ENCODE measurements at regions not wholly inside any gene's neighbourhood (a gene's known extent, or its start where the extent isn't known, plus 50 kb on each side); places are given as distances from the start of the nearest gene placed in this dataset.
A peak's percentile ranks its signal among the peaks of the same experiment; 100 is the strongest.

- peak; percentile 36 for DNase-seq (ENCODE audit: low spot score)
These were observed 118.4 kb upstream of the WDR17 start for GRCh38 chr4:175947117-175947722.

DNA sequence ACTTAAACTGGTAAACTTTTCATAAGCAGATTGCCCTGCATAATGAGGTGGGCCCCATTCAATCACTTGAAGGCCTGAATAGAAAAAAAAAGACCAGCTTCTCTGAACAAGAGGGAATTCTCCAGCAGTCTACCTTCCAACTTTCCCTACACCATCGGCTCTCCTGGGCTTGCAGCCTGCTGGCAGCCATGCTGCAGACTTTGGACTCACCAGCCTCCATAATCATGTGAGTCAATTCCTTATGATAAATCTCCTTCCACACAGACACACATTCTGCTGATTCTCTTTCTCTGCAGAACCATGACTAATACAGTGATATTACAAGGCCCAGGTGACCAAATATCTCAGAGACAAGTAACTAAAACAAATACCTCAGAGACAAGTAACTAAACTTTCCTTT, 113.8 kb upstream of the WDR17 start:
- peak; percentile 56 for DNase-seq (ENCODE audit: low spot score)

GRCh38 chr4:175953116-175953515, 112.5 kb upstream of the WDR17 start:
- DNase-seq (ENCODE audit: low spot score) = no peak

GRCh38 chr4:175953960-175954521, 111.6 kb upstream of the WDR17 start:
- peak; percentile 25 for DNase-seq (ENCODE audit: low spot score)

GRCh38 chr4:175954685-175955084, 111.0 kb upstream of the WDR17 start:
- DNase-seq (ENCODE audit: low spot score) = no peak

DNA sequence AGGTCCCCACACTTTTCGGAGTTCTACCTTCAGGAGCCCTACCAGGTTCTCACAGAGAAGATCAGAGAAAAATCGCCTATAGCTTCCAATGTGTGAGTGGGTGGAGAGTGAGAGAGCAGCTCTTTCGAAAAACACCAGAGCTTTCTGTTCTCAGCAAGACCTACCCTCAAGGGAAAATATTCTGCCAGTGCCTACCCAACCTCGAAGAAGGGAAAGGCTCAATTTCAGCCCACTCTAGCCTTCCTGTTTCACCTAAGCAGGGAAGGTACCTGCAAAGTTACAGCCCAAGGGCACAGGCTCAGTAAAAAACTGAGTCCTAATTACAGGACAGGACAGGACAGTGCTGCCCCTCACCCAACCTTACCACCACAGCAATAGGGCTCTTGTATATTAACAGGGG, 104.0 kb upstream of the WDR17 start:
- no peak for DNase-seq (ENCODE audit: low spot score)

DNA sequence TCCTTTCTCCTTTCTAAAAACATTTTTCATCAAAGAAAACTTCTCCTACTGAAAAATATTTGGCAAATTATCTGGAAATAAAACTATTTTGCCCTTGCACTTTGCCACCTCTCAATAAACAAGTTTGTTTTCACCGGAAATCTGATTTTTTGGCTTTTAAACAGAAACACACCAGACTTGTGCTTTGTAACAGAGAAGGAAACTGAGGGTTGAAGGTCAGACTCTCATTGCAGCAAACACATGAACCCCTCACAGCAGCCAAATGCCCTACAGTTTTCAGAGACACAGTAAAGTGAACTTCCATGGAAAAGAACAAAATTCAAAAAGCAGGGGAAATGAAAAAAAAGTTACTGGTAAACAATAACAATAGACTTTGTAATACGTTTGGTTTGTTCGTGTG, 95.6 kb upstream of the WDR17 start:
- no peak for DNase-seq (ENCODE audit: low spot score)

- no peak for DNase-seq (ENCODE audit: low spot score)
These were observed 94.9 kb upstream of the WDR17 start for GRCh38 chr4:175970724-175971123.

DNA sequence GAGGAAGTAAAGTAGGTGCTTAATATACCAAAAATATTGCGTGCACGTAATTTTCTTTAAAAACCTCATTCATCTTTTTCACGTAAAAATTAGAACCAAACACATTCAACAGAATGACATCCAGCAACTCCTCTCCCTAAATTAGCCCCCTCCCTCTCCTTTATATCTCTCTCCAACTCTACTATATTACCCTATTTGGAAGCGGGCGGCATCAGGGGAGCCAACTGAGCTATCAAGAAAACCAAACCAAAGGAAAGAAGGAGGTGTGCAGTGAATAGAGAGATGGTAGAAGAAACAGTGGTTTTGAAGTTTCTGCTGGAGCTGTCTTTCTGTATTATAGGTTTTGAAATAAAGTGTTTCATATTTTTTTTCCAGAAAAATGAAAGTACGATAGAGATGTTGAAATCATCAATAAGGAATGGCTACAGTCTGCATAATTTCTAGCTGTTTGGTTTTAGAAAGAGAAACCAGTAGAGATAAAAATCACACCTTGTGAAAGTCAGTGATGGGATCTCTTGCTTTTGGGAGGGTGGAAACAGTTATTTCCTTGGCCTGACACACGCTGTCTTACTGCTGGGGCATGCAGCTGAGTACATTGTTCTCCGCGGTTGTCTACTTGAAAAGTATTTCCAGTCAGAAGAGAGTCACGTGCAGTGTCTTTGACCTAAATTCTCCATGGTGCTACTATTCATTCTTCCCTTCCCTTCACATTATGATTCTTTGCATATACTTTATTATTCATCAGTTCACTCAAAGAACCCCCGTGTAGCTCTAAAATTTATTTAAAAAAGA, 94.1 kb upstream of the WDR17 start:
- DNase-seq (ENCODE audit: low spot score) = no peak

DNA sequence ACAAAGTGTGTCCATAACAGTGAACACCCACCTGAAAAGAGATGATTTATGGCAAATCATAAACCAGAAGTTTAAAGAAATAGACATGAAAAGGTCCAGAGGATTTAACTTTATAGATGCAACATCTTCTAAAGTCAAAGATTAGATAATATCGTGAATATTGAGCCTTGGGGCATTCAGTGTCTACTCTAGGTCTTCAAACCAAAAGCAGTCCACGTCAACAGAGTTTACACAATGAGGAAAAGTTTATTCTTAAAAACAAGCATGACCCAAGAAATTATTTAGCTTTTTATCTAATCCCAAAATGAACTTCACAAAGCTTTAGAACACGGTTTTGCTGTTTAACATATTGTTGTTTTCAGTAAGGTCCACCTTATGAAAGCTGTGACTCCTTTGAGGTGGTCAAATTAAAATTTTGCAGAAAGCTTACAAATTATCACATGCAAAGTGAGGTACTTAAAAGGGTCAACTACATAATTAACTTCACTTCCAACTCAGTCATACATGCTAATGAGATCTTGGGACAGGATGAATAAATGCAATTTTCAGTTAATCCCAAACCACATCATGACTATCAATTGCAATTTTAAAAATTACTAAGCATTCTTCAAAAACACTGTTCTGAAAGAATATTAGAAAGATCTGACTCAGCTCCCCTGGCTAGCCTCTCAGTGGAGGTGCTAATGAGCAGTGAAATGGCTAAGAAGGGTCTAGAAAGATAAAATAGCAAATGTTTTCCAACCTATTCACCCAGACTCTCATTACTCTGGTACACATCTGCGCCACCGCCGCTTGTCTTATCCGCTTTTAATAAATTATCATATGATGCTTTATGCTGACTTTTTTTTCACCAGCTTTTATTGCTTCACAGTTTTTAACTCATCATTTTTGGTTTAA, 92.4 kb upstream of the WDR17 start:
- DNase-seq (ENCODE audit: low spot score) = no peak

GRCh38 chr4:175983636-175984035, 82.0 kb upstream of the WDR17 start:
- DNase-seq (ENCODE audit: low spot score) = no peak

- DNase-seq (ENCODE audit: low spot score) = no peak
These were observed 79.0 kb upstream of the WDR17 start for GRCh38 chr4:175986668-175987067.

DNA sequence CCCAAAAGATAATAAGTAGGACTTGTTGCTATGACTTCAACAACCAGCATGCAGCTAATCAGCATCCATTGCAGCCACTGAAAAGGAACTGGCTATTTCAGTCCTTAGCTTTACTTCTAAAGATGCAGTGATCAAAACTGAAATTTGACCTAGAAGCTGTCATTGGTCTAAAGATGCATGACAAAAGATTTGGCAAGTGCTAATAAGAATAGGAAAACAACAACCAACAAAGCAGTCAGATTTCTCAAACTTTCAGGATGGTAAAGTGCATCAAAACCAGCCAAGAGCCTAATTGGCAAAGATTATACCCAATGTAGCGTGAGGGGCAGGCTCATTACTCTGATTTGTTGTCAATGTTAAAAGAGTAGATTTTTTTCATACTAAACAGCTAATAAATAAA, 77.1 kb upstream of the WDR17 start:
- no peak for DNase-seq (ENCODE audit: low spot score)

GRCh38 chr4:175996206-175996605, 69.4 kb upstream of the WDR17 start:
- no peak for DNase-seq (ENCODE audit: low spot score)

DNA sequence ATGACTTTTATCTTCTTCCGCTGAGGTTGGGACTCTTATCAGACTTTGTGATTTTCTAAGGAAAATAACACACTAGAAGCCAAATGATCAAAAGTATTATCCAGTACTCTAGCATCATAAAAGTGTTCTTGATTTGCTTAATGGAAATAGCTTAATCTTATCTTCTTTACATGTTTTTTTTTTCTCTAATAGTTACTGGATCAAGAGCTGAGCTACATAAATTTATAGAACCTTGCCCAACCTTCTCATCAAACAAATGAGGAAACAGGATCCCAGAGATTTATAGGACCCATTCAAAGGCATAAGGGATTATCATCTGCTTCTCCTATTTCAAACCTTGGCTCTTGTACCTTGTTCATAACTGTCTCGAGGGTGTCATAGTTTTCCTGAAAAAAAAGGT, 68.3 kb upstream of the WDR17 start:
- no peak for DNase-seq (ENCODE audit: low spot score)

- no peak for DNase-seq (ENCODE audit: low spot score)
These were observed 66.9 kb upstream of the WDR17 start for GRCh38 chr4:175998782-175999181.

DNA sequence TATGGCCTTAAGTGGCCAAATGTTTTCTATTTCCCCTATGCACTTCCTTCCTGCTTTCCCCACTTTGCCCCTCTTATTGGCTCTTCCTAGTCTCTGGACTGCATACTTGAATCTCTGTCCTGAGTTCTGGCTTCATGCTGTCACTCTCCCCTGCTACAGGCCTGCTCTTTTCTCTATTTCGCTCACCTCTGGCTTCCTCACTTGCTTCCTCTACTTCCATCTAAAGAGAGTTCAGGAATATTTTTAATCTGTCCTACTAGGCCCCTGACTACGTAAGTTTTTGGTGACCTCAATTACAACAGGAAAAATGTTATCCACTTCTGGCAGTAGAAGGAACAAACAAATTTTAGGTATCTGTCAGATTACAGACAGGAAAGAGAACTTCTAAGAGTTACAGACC, 65.7 kb upstream of the WDR17 start:
- no peak for DNase-seq (ENCODE audit: low spot score)

GRCh38 chr4:176001151-176002006, 64.3 kb upstream of the WDR17 start:
- no peak for DNase-seq (ENCODE audit: low spot score)

- no peak for DNase-seq (ENCODE audit: low spot score)
These were observed 63.5 kb upstream of the WDR17 start for GRCh38 chr4:176002007-176002613.

DNA sequence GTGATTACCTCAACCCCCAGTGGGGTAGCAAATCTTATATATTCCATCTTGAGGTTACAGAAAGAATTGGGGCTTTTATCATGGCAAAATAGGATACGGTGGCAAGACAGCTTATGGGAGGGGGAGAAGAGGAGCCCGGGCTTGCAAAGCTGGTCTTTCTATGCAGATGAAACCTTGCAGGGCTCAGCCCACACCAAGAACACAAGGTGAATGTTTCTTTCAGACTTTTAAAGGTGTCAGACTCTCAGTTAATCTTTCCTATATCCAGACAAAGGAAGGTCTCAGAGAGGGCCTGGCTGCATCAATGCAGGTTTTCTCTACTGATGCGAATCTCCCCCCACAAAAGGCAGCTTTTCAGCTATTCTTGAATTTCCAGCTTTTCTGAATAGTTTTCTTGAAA, 59.9 kb upstream of the WDR17 start:
- no peak for DNase-seq (ENCODE audit: low spot score)

DNA sequence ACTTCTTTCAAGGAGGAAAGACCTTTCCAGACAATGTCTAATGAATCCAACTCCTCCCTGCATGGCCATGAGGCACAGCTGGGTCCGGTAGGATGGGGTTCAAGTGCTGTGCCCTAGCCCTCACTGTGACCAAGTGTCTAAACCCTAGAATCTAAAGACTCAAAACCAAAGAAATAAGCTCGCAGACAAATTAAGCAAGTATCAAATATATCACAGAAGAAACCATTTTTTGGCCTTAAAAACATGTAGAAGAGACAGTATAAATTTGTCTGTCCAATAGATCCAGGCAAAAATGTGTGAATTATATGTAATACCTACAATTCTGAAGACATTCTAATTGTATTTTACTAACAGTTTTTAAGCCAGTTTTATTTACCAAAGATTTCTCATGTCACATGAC, 56.4 kb upstream of the WDR17 start:
- DNase-seq (ENCODE audit: low spot score) = no peak
